ENCODE measurements at regions not wholly inside any gene's neighbourhood (a gene's known extent, or its start where the extent isn't known, plus 50 kb on each side); places are given as distances from the start of the nearest gene placed in this dataset.
"Not testable (repeated sequence)": the region's sequence is repeated elsewhere in the genome, so short reads cannot be mapped to it uniquely, and the experiment has no call there.

- Histone ChIP-seq H3K4me2 (ENCODE audit: insufficient read depth, low read length) (no peak overlapping the region), H3K9me3 (ENCODE audit: insufficient read depth, low read length, severe bottlenecking) (no peaks in the 10 kb centered on the region), H3K79me2 (ENCODE audit: insufficient read depth, low read length) (no peaks in the 10 kb centered on the region), H3K4me1 (ENCODE audit: insufficient read depth, low read length) (no peaks in the 10 kb centered on the region), H3K36me3 (ENCODE audit: insufficient read depth, low read length) (no peaks in the 10 kb centered on the region), H3K27me3 (ENCODE audit: insufficient read depth, low read length, poor library complexity) (no peaks in the 10 kb centered on the region), H4K20me1 (ENCODE audit: insufficient read depth, low read length) (no peaks in the 10 kb centered on the region), H3K4me3 (ENCODE audit: low read depth in 1 of 2, low read length in 2 of 2) (no peak overlapping the region), H3K27ac (ENCODE audit: low read length) (no peak overlapping the region), H3K9ac (ENCODE audit: low read depth, low read length) (no peak overlapping the region), H2AFZ (ENCODE audit: low read depth, low read length) (no peak overlapping the region)
- TF ChIP-seq EZH2 (IDR thresholded peaks at IDR 0.05; ENCODE audit: borderline replicate concordance, low read depth, low read length, severe bottlenecking) (no peak), CTCF (IDR thresholded peaks at IDR 0.05; ENCODE audit: borderline replicate concordance, extremely low read depth, low read length, poor library complexity, severe bottlenecking) (no peak)
- no peak for ATAC-seq (ENCODE audit: insufficient read depth, low read depth)
- no peak for DNase-seq
Observed at GRCh38 chr3:198112031-198112430, 152.0 kb downstream of the LMLN start.

GRCh38 chr3:198113206-198114053 is 153.4 kb downstream of the LMLN start:
- no peaks in the 10 kb centered on the region for H3K36me3 ChIP-seq (ENCODE audit: insufficient read depth, low read length)
- no peak overlapping the region for H2AFZ ChIP-seq (ENCODE audit: low read depth, low read length)
- no peak overlapping the region for H3K4me3 ChIP-seq (ENCODE audit: low read depth in 1 of 2, low read length in 2 of 2)
- TF ChIP-seq CTCF (IDR thresholded peaks at IDR 0.05; ENCODE audit: borderline replicate concordance, extremely low read depth, low read length, poor library complexity, severe bottlenecking) (no peak), EZH2 (IDR thresholded peaks at IDR 0.05; ENCODE audit: borderline replicate concordance, low read depth, low read length, severe bottlenecking) (no peak)
- H4K20me1 ChIP-seq (ENCODE audit: insufficient read depth, low read length), result no peaks in the 10 kb centered on the region
- no peaks in the 10 kb centered on the region for H3K4me1 ChIP-seq (ENCODE audit: insufficient read depth, low read length)
- H3K9me3 ChIP-seq (ENCODE audit: insufficient read depth, low read length, severe bottlenecking), result no peaks in the 10 kb centered on the region
- H3K4me2 ChIP-seq (ENCODE audit: insufficient read depth, low read length), result no peak overlapping the region
- H3K27me3 ChIP-seq (ENCODE audit: insufficient read depth, low read length, poor library complexity), result peaks cover 4% of the 10 kb centered on the region
- no peaks in the 10 kb centered on the region for H3K79me2 ChIP-seq (ENCODE audit: insufficient read depth, low read length)
- no peak overlapping the region for H3K27ac ChIP-seq (ENCODE audit: low read length)
- ATAC-seq (ENCODE audit: insufficient read depth, low read depth) (no peak), DNase-seq (no peak)
- no peak overlapping the region for H3K9ac ChIP-seq (ENCODE audit: low read depth, low read length)

GRCh38 chr3:198114516-198114915 is 154.5 kb downstream of the LMLN start:
- not testable (repeated sequence) for DNase-seq; H3K9me3 ChIP-seq (ENCODE audit: insufficient read depth, low read length, severe bottlenecking); H3K9ac ChIP-seq (ENCODE audit: low read depth, low read length); H3K36me3 ChIP-seq (ENCODE audit: insufficient read depth, low read length); H3K79me2 ChIP-seq (ENCODE audit: insufficient read depth, low read length); H4K20me1 ChIP-seq (ENCODE audit: insufficient read depth, low read length); H3K4me1 ChIP-seq (ENCODE audit: insufficient read depth, low read length); H3K4me2 ChIP-seq (ENCODE audit: insufficient read depth, low read length); ATAC-seq (ENCODE audit: insufficient read depth, low read depth); H2AFZ ChIP-seq (ENCODE audit: low read depth, low read length); H3K4me3 ChIP-seq (ENCODE audit: low read depth in 1 of 2, low read length in 2 of 2); H3K27ac ChIP-seq (ENCODE audit: low read length); H3K27me3 ChIP-seq (ENCODE audit: insufficient read depth, low read length, poor library complexity)

- ATAC-seq (ENCODE audit: insufficient read depth, low read depth); H3K9me3 ChIP-seq (ENCODE audit: insufficient read depth, low read length, severe bottlenecking); H2AFZ ChIP-seq (ENCODE audit: low read depth, low read length): not testable (repeated sequence)
Observed at GRCh38 chr3:198122184-198122583, 162.2 kb downstream of the LMLN start.

GRCh38 chr3:198137038-198137835 is 177.2 kb downstream of the LMLN start:
- H3K9me3 ChIP-seq (ENCODE audit: insufficient read depth, low read length, severe bottlenecking); H3K27me3 ChIP-seq (ENCODE audit: insufficient read depth, low read length, poor library complexity); H3K4me2 ChIP-seq (ENCODE audit: insufficient read depth, low read length); H3K4me3 ChIP-seq (ENCODE audit: low read depth in 1 of 2, low read length in 2 of 2); H3K9ac ChIP-seq (ENCODE audit: low read depth, low read length); H3K36me3 ChIP-seq (ENCODE audit: insufficient read depth, low read length); H2AFZ ChIP-seq (ENCODE audit: low read depth, low read length); H3K79me2 ChIP-seq (ENCODE audit: insufficient read depth, low read length); ATAC-seq (ENCODE audit: insufficient read depth, low read depth); H3K27ac ChIP-seq (ENCODE audit: low read length); DNase-seq; H3K4me1 ChIP-seq (ENCODE audit: insufficient read depth, low read length); H4K20me1 ChIP-seq (ENCODE audit: insufficient read depth, low read length): not testable (repeated sequence)

More at GRCh38 chr3:198122184-198122583, 162.2 kb downstream of the LMLN start:
- not testable (repeated sequence) for H3K4me3 ChIP-seq (ENCODE audit: low read depth in 1 of 2, low read length in 2 of 2); H3K27ac ChIP-seq (ENCODE audit: low read length); H3K4me2 ChIP-seq (ENCODE audit: insufficient read depth, low read length); H3K79me2 ChIP-seq (ENCODE audit: insufficient read depth, low read length); H3K36me3 ChIP-seq (ENCODE audit: insufficient read depth, low read length); H4K20me1 ChIP-seq (ENCODE audit: insufficient read depth, low read length); DNase-seq; H3K27me3 ChIP-seq (ENCODE audit: insufficient read depth, low read length, poor library complexity); H3K4me1 ChIP-seq (ENCODE audit: insufficient read depth, low read length); H3K9ac ChIP-seq (ENCODE audit: low read depth, low read length)

- not testable (repeated sequence) for H3K9ac ChIP-seq (ENCODE audit: low read depth, low read length); H3K4me1 ChIP-seq (ENCODE audit: insufficient read depth, low read length); H3K4me3 ChIP-seq (ENCODE audit: low read depth in 1 of 2, low read length in 2 of 2); H3K27ac ChIP-seq (ENCODE audit: low read length); DNase-seq; H3K27me3 ChIP-seq (ENCODE audit: insufficient read depth, low read length, poor library complexity); H3K4me2 ChIP-seq (ENCODE audit: insufficient read depth, low read length); H4K20me1 ChIP-seq (ENCODE audit: insufficient read depth, low read length); H3K9me3 ChIP-seq (ENCODE audit: insufficient read depth, low read length, severe bottlenecking); H3K79me2 ChIP-seq (ENCODE audit: insufficient read depth, low read length); H3K36me3 ChIP-seq (ENCODE audit: insufficient read depth, low read length); ATAC-seq (ENCODE audit: insufficient read depth, low read depth); H2AFZ ChIP-seq (ENCODE audit: low read depth, low read length)
Observed at GRCh38 chr3:198138205-198138604, 178.2 kb downstream of the LMLN start.

Data from DND-41 (cell line).